H1 (cell line): ENCODE measurements at regions not wholly inside any gene's neighbourhood (a gene's known extent, or its start where the extent isn't known, plus 50 kb on each side); places are given as distances from the start of the nearest gene placed in this dataset.

Experiments
- CTCF ChIA-PET: fragments of 300-600 bp; sonication (Branson Sonifier 250); formaldehyde crosslinking; loops from one replicate; lab custom pipeline; 2021; ENCODE audit not compliant: partially characterized antibody; lab: Charles Lee
- POLR2A ChIA-PET: fragments of 300-600 bp; sonication (Branson Sonifier 250); formaldehyde crosslinking; loops from one replicate; lab custom pipeline; 2021; ENCODE audit warnings: inconsistent platforms; ENCODE audit not compliant: partially characterized antibody; lab: Charles Lee
- DNase-seq, 2 experiments: peaks; one replicate each; pipeline versions ENCODE4 v3.0.0 to v3.0.0-alpha.2; 2010 to 2022; ENCODE audit warnings: low spot score in 2 of 2, low read depth in 1 of 2, mixed read lengths in 1 of 2
- FAIRE-seq: peaks from 2 replicates; lab custom pipeline; 2011; peaks lifted over from hg19 to GRCh38; lab: Jason Lieb, UNC
- H2AFZ ChIP-seq: 2 replicates; pipeline ENCODE4 v1.8.1; 2012; ENCODE audit warnings: low read length, inconsistent platforms
- H2AK5ac ChIP-seq: 2 replicates; pipeline ENCODE4 v1.6.1; 2013; ENCODE audit warnings: low read depth, low read length
- H2BK120ac ChIP-seq: replicated peaks from 2 replicates; pipeline ENCODE3; 2013; ENCODE audit warnings: low read depth, low read length, inconsistent platforms
- H2BK12ac ChIP-seq: 2 replicates; pipeline ENCODE4 v1.6.1; 2013; ENCODE audit warnings: low read depth, low read length
- H2BK15ac ChIP-seq: 2 replicates; pipeline ENCODE4 v1.6.1; 2013; ENCODE audit warnings: low read length
- H2BK20ac ChIP-seq: 2 replicates; pipeline ENCODE4 v1.6.1; 2013; ENCODE audit warnings: low read length
- H2BK5ac ChIP-seq: 2 replicates; pipeline ENCODE4 v1.6.1; 2013; ENCODE audit warnings: low read depth, low read length
- H3K14ac ChIP-seq: 2 replicates; pipeline ENCODE4 v1.6.1; 2013; ENCODE audit warnings: inconsistent platforms; ENCODE audit not compliant: insufficient read length
- H3K18ac ChIP-seq: 2 replicates; pipeline ENCODE4 v1.6.1; 2013; ENCODE audit warnings: low read length; ENCODE audit errors: extremely low read depth
- H3K23ac ChIP-seq: 2 replicates; pipeline ENCODE4 v1.6.1; 2013; ENCODE audit warnings: inconsistent platforms; ENCODE audit not compliant: insufficient read length
- H3K23me2 ChIP-seq: 2 replicates; pipeline ENCODE4 v1.6.1; 2013; ENCODE audit warnings: low read depth, low read length
- H3K27ac ChIP-seq: 2 replicates; pipeline ENCODE4 v1.6.1; 2011; ENCODE audit warnings: low read depth, low read length, inconsistent platforms
- H3K27me3 ChIP-seq, 4 experiments: replicated peaks in 1 of 4; 1 replicate in 1 of 4; 2 replicates in 3 of 4; pipeline versions ENCODE4 v1.6.1 to v1.8.1; 2011 to 2013; ENCODE audit warnings: low read length in 3 of 4, mild to moderate bottlenecking in 3 of 4, inconsistent platforms in 2 of 4, mixed read lengths in 2 of 4, moderate library complexity in 1 of 4; ENCODE audit not compliant: control insufficient read depth in 3 of 4, insufficient read depth in 3 of 4; ENCODE audit errors: extremely low read depth in 1 of 4
- H3K36me3 ChIP-seq, 4 experiments: 2 replicates each; pipeline versions ENCODE4 v1.6.1 to v1.8.1; 2011 to 2013; ENCODE audit warnings: mild to moderate bottlenecking in 4 of 4, low read length in 3 of 4, moderate library complexity in 2 of 4, control low read depth in 1 of 4, inconsistent platforms in 1 of 4; ENCODE audit not compliant: insufficient read depth in 4 of 4, control insufficient read depth in 2 of 4
- H3K4ac ChIP-seq: replicated peaks from 2 replicates; pipeline ENCODE3; 2013; ENCODE audit warnings: low read length, low read depth, mixed read lengths, inconsistent platforms; ENCODE audit not compliant: insufficient read length
- H3K4me1 ChIP-seq, 4 experiments: replicated peaks in 1 of 4; 1 replicate in 1 of 4; 2 replicates in 3 of 4; pipeline versions ENCODE4 v1.6.1 to v1.8.1; 2011 to 2013; ENCODE audit warnings: low read length in 3 of 4, inconsistent platforms in 2 of 4, mixed read lengths in 1 of 4; ENCODE audit not compliant: insufficient read depth in 4 of 4, control insufficient read depth in 3 of 4
- H3K4me2 ChIP-seq, 2 experiments: 2 replicates each; pipeline versions ENCODE4 v1.6.1 to v1.8.1; 2011 to 2013; ENCODE audit warnings: low read depth in 2 of 2, low read length in 2 of 2, control low read depth in 1 of 2, inconsistent platforms in 1 of 2, mild to moderate bottlenecking in 1 of 2; ENCODE audit not compliant: insufficient read depth in 1 of 2
- H3K4me3 ChIP-seq, 4 experiments: fragments of 200-600, 300-600 bp in 1 of 4; sonication (generic), shearing (Covaris generic), sonication (Bioruptor Twin) in 1 of 4; 2 replicates each; pipeline versions ENCODE4 v1.5.1 to v1.8.1; 2011 to 2016; ENCODE audit warnings: low read length in 4 of 4, low read depth in 3 of 4, control low read depth in 2 of 4, inconsistent platforms in 2 of 4, mild to moderate bottlenecking in 2 of 4, mixed read lengths in 1 of 4, moderate library complexity in 1 of 4; ENCODE audit not compliant: insufficient read depth in 2 of 4; ENCODE audit errors: extremely low read depth in 1 of 4
- H3K56ac ChIP-seq: replicated peaks from 2 replicates; pipeline ENCODE3; 2013; ENCODE audit warnings: low read depth, mild to moderate bottlenecking, mixed read lengths, low read length, inconsistent platforms; ENCODE audit not compliant: insufficient read length
- H3K79me1 ChIP-seq: 2 replicates; pipeline ENCODE4 v1.6.1; 2013; ENCODE audit warnings: low read depth, low read length, control low read depth
- H3K79me2 ChIP-seq, 2 experiments: 2 replicates each; pipeline versions ENCODE4 v1.6.1 to v1.8.1; 2012 to 2013; ENCODE audit warnings: low read length in 2 of 2, mild to moderate bottlenecking in 2 of 2, inconsistent platforms in 1 of 2; ENCODE audit not compliant: insufficient read depth in 2 of 2, control insufficient read depth in 1 of 2
- H3K9ac ChIP-seq, 4 experiments: replicated peaks in 1 of 4; 1 replicate in 1 of 4; 2 replicates in 3 of 4; pipeline versions ENCODE4 v1.6.1 to v1.8.1; 2011 to 2013; ENCODE audit warnings: low read depth in 3 of 4, low read length in 3 of 4, control low read depth in 2 of 4, mild to moderate bottlenecking in 2 of 4, moderate library complexity in 2 of 4, inconsistent platforms in 1 of 4; ENCODE audit errors: extremely low read depth in 1 of 4
- H3K9me3 ChIP-seq, 2 experiments: 2 replicates each; pipeline versions ENCODE4 v1.6.1 to v1.8.1; 2012 to 2013; ENCODE audit warnings: mild to moderate bottlenecking in 2 of 2, moderate library complexity in 2 of 2, control low read depth in 1 of 2, inconsistent platforms in 1 of 2, low read depth in 1 of 2, low read length in 1 of 2, mixed read lengths in 1 of 2; ENCODE audit not compliant: insufficient read depth in 2 of 2
- H4K20me1 ChIP-seq, 2 experiments: replicated peaks in 1 of 2; 2 replicates each; pipeline versions ENCODE3 to v1.8.1; 2011 to 2013; ENCODE audit warnings: inconsistent platforms in 2 of 2, low read length in 2 of 2, mild to moderate bottlenecking in 1 of 2; ENCODE audit not compliant: insufficient read depth in 2 of 2, control insufficient read depth in 1 of 2
- H4K5ac ChIP-seq: 2 replicates; pipeline ENCODE4 v1.6.1; 2013; ENCODE audit warnings: low read length, low read depth, mixed read lengths, inconsistent platforms; ENCODE audit not compliant: insufficient read length
- H4K8ac ChIP-seq: 2 replicates; pipeline ENCODE4 v1.8.0; 2013; ENCODE audit warnings: mild to moderate bottlenecking, moderate library complexity, low read length, inconsistent platforms; ENCODE audit not compliant: insufficient read depth; ENCODE audit errors: extremely low read depth
- H4K91ac ChIP-seq: replicated peaks from 2 replicates; pipeline ENCODE3; 2013; ENCODE audit warnings: low read length, mixed read lengths, inconsistent platforms; ENCODE audit not compliant: insufficient read length
- ASH2L ChIP-seq: fragments of 200-600, 300-600 bp; sonication (generic); IDR thresholded peaks from one replicate; pipeline ENCODE4 v1.7.1; 2017; ENCODE audit warnings: low read length
- ATF2 ChIP-seq: IDR thresholded peaks from 2 replicates; pipeline ENCODE4 v1.6.1; 2012; ENCODE audit warnings: low read length, inconsistent platforms
- BRCA1 ChIP-seq: IDR thresholded peaks from 2 replicates; pipeline ENCODE4 v1.6.1; 2012; ENCODE audit warnings: low read depth, low read length, improper control_type of control experiment
- CTBP2 ChIP-seq: IDR thresholded peaks from 2 replicates; pipeline ENCODE4 v1.7.0; 2011; ENCODE audit warnings: borderline replicate concordance, mild to moderate bottlenecking, moderate library complexity, mixed read lengths, low read length; ENCODE audit not compliant: insufficient read depth, insufficient read length
- FOSL1 ChIP-seq: IDR thresholded peaks from 2 replicates; pipeline ENCODE4 v1.6.1; 2011; ENCODE audit warnings: mild to moderate bottlenecking, low read depth, low read length, moderate library complexity; ENCODE audit not compliant: insufficient read depth
- NRF1 ChIP-seq: IDR thresholded peaks from 2 replicates; pipeline ENCODE4 v1.6.1; 2011; ENCODE audit warnings: mild to moderate bottlenecking, low read depth, low read length, improper control_type of control experiment
- RXRA ChIP-seq: IDR thresholded peaks from 2 replicates; pipeline ENCODE4 v1.6.1; 2011; ENCODE audit warnings: low read depth, mild to moderate bottlenecking, low read length, moderate library complexity; ENCODE audit not compliant: insufficient read depth
- SRF ChIP-seq: IDR thresholded peaks from 2 replicates; pipeline ENCODE4 v1.6.1; 2011; ENCODE audit warnings: mild to moderate bottlenecking, low read depth, low read length, moderate library complexity
- WGBS, 2 experiments: shearing (Covaris generic) in 1 of 2; methylation state at CpG; one replicate each; pipeline versions ENCODE4 v1.1.6 to v1.1.7; 2013 to 2015; ENCODE audit warnings: low lambda C conversion rate in 2 of 2, mixed read lengths in 2 of 2, inconsistent platforms in 1 of 2, low coverage in 1 of 2, missing lambda C conversion rate in 1 of 2; ENCODE audit not compliant: insufficient replicate concordance in 2 of 2, insufficient coverage in 1 of 2, insufficient read length in 1 of 2; ENCODE audit errors: extremely low coverage in 1 of 2, missing lambda C conversion rate in 1 of 2; 5-methylcytosine and 5-hydroxymethylcytosine counted together

DNA sequence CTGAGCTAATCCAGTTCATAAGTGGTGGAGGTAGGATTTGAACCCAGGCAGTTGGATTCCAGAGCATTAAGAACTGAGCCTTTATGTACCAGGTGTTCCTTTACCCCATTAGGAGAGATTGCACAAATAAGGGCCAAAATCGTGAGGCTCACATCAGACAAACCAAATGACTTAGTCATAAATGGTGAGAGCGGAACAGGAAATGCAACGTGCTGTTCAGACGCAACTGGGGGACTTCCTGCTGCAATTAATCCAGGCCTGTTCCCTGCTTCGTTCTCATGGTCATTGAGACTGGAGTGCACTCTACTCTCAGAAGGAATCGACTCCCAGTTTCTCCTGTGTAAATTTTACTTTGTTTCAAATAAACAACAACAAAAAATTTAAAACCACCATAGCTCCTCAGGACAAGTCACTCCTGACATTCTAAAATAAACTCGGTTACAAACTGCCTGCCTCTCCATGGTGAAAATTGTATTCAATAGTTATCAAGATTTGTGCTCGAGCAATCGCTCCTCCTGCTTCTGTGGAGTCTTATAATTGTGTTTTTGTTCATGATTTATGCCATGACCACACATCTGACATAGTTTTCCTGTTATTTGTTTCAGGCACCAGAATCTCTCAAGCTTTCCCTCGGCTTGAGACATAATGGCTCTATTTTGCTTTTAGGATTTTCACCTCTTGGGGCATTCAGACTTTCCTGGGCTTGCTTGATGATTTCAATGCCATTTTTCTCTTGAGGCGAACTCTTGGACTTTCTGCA, 115.3 kb upstream of the BMPER start:
- Histone ChIP-seq H3K79me1 (no peaks in the 10 kb centered on the region), H4K91ac (no peak overlapping the region), H3K4ac (no peak overlapping the region), H3K79me2 (no peaks in the 10 kb centered on the region), H3K23ac (no peak overlapping the region), H3K27ac (no peak overlapping the region), H2BK5ac (peak overlapping the region; percentile 55; the same call in 1 of the 2 replicates), H4K5ac (no peak overlapping the region), H3K56ac (no peak overlapping the region), H4K20me1 (no peaks in the 10 kb centered on the region), H3K27me3 (no peaks in the 10 kb centered on the region; a peak in 1 of 7 replicates), H3K36me3 (no peaks in the 10 kb centered on the region; a peak in 1 of 8 replicates), H2BK15ac (no peak overlapping the region), H3K9ac (no peak overlapping the region), H2AK5ac (no peak overlapping the region), H2AFZ (peak overlapping the region; percentile 4; the same call in 1 of the 2 replicates), H3K9me3 (no peaks in the 10 kb centered on the region), H3K4me3 (no peak overlapping the region), H2BK20ac (peak overlapping the region; percentile 53; the same call in 1 of the 2 replicates), H3K4me2 (peak overlapping the region; percentile 37 to 77; a peak in 3 of 4 replicates), H2BK12ac (peak overlapping the region; percentile 20; the same call in 1 of the 2 replicates), H3K18ac (peak overlapping the region; percentile 13; the same call in 1 of the 2 replicates), H3K14ac (no peak overlapping the region), H3K4me1 (peaks cover 4 to 15% (median 11%) of the 10 kb centered on the region in 4 experiments; a peak in 4 of 7 replicates), H3K23me2 (no peaks in the 10 kb centered on the region), H4K8ac (no peak overlapping the region), H2BK120ac (peak overlapping the region; percentile 21)
- POLR2A ChIA-PET: interaction anchor here (1.0 kb wide), 1 partner anchor 10 kb away, joined by 3 read pairs; no protein-coding TSS in a partner anchor
- CTCF ChIA-PET: interaction anchor here (0.9 to 1.7 kb wide), 2 partner anchors 18 to 32 kb away, joined by 3 to 7 read pairs; no protein-coding TSS in a partner anchor
- DNase-seq: no peak
- no peak for FAIRE-seq
- WGBS, 2 experiments: 87% methylated on average over 11 of the region's 11 CpGs; no CpG with 5 or more reads in 1 of the 2 experiments
- no peak for TF ChIP-seq NRF1
- TF ChIP-seq ATF2: no peak
- no peak for TF ChIP-seq ASH2L
- no peak for TF ChIP-seq RXRA
- TF ChIP-seq SRF: no peak
- no peak for TF ChIP-seq BRCA1
- no peak for TF ChIP-seq FOSL1
- TF ChIP-seq CTBP2: no peak
